ENCODE measurements at regions not wholly inside any gene's neighbourhood (a gene's known extent, or its start where the extent isn't known, plus 50 kb on each side); places are given as distances from the start of the nearest gene placed in this dataset.

DNA sequence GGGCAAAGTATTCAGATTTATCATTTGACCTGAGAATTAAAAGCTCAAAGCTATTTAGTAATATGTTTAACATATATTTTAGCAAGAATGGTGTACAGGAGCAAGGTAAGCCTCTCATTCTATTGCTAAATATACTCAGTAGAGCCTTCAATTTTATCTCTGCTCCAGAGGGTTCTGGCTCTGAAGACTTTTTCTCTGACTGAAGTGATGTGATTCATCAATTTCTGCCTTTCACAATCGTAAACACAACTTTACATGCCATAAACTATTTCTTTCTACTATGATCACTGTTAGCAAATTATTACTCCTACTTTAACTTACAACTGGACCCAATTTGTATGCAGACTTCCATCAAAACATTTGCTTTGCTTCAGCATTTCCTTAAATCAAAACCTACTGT is 315.0 kb upstream of the NDST4 start:
- no peaks in the 10 kb centered on the region for H3K36me3 ChIP-seq
- no peak for TF ChIP-seq EP300 (IDR thresholded peaks at IDR 0.05)
- TF ChIP-seq POLR2A (IDR thresholded peaks at IDR 0.05): no peak
- TF ChIP-seq, protein P1, sequence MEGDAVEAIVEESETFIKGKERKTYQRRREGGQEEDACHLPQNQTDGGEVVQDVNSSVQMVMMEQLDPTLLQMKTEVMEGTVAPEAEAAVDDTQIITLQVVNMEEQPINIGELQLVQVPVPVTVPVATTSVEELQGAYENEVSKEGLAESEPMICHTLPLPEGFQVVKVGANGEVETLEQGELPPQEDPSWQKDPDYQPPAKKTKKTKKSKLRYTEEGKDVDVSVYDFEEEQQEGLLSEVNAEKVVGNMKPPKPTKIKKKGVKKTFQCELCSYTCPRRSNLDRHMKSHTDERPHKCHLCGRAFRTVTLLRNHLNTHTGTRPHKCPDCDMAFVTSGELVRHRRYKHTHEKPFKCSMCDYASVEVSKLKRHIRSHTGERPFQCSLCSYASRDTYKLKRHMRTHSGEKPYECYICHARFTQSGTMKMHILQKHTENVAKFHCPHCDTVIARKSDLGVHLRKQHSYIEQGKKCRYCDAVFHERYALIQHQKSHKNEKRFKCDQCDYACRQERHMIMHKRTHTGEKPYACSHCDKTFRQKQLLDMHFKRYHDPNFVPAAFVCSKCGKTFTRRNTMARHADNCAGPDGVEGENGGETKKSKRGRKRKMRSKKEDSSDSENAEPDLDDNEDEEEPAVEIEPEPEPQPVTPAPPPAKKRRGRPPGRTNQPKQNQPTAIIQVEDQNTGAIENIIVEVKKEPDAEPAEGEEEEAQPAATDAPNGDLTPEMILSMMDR (IDR thresholded peaks at IDR 0.05): no peak
- DNase-seq (ENCODE audit: low spot score in 2 of 2): no peak
- H3K27ac ChIP-seq: no peak overlapping the region
- H3K27me3 ChIP-seq: no peaks in the 10 kb centered on the region
- no peaks in the 10 kb centered on the region for H3K9me3 ChIP-seq
- WGBS, 2 donors: 63 to 84% methylated on average over 1 of the region's 1 CpG
- H3K4me1 ChIP-seq: no peaks in the 10 kb centered on the region
- no peak overlapping the region for H3K4me3 ChIP-seq

DNA sequence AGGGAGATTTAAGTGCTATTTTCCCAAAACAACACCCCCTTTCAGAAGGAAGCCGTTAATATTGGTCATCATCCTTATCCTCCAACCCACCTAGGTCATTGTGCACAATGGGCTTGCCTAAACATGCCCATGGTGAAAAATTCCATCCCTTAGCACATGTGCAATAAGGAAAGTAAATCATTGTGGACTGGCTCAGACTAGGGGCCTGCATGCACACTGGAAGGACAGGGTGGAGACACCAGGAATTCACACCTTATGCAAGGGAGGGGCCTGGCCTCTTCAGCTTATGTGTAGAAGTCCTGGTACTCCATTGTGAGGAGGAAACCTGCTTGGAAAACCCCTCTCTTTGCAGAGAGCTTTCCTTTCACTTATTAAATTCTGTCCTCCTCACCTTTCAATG is 311.4 kb upstream of the NDST4 start:
- H3K36me3 ChIP-seq: no peaks in the 10 kb centered on the region
- H3K27me3 ChIP-seq: no peaks in the 10 kb centered on the region
- H3K9me3 ChIP-seq: peaks cover 0 to 18% (median 4%) of the 10 kb centered on the region in 4 donors
- H3K27ac ChIP-seq: no peak overlapping the region
- TF ChIP-seq, protein P1 (IDR thresholded peaks at IDR 0.05): no peak
- no peak for TF ChIP-seq POLR2A (IDR thresholded peaks at IDR 0.05)
- no peak for TF ChIP-seq EP300 (IDR thresholded peaks at IDR 0.05)
- no peak for DNase-seq (ENCODE audit: low spot score in 2 of 2)
- no peaks in the 10 kb centered on the region for H3K4me1 ChIP-seq
- WGBS, 2 donors: 33 to 37% methylated on average over 1 of the region's 1 CpG
- no peak overlapping the region for H3K4me3 ChIP-seq

DNA sequence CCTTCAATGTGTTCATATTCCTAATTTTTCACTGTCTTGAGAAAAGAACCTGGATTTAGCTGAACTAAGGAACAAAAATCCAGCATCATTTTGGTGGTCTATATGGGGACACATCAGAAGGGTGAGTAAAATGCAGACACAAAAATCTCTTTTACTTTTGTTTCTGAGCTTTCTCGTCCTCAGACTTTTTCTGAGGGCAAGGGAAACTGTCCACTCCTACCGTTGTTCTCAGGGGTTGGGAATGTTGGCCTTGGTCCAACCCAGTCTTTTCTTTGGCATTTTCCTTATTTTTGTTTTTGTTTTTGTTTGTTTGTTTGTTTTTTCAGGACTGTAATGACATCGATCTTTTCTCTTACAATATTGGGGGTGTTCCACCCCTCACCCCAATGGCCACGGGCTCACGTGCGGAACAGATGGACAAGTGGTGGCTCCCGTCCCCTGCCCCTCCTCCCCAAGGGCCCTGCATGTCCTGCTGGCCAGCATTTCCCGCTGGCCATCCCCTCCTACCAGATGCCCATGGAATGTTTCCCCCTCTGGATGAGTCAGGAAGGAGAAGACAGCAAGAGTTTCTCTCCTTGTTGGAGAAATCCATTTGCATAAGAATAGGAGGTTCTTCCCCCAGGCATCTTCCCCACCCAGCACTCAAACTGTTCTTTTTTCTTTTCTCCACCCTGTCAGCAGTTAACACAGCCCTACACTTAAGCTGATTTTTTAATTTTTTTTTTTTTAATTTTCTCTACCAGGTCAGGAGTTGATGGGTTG is 305.4 kb upstream of the NDST4 start:
- H3K27me3 ChIP-seq: no peaks in the 10 kb centered on the region
- DNase-seq (ENCODE audit: low spot score in 2 of 2): no peak
- H3K4me3 ChIP-seq: no peak overlapping the region
- peak overlapping the region in 1 of 4 donors; percentile 50 for H3K27ac ChIP-seq
- 60 to 69% methylated on average over 8 of the region's 8 CpGs for WGBS, 2 donors
- H3K9me3 ChIP-seq: peaks cover 0 to 26% (median 4%) of the 10 kb centered on the region in 4 donors
- H3K4me1 ChIP-seq: no peaks in the 10 kb centered on the region
- TF ChIP-seq, protein P1 (IDR thresholded peaks at IDR 0.05): no peak
- TF ChIP-seq EP300 (IDR thresholded peaks at IDR 0.05) (no peak), POLR2A (IDR thresholded peaks at IDR 0.05) (no peak)
- no peaks in the 10 kb centered on the region for H3K36me3 ChIP-seq

DNA sequence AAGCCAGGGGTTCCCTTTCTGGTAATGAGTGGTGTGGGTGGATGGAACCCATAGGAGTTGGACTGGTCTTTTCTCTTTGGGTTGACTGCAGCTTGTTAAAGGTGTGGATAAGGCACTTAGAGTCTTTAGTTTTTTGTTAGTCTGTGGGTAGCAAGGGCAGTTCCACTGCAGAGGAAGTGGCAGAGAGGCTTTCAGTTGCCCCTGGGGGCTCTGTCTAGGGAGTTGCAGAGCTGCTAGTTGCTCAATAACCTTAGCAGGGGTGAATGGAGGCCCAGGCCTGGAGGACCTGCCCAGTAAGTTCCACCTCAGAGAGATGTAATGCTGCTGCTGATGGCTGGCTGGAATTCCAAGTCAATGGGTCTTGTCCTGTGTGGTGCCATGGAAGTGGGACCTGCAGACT is 282.6 kb upstream of the NDST4 start:
- no peaks in the 10 kb centered on the region for H3K36me3 ChIP-seq
- no peak overlapping the region for H3K4me3 ChIP-seq
- TF ChIP-seq EP300 (IDR thresholded peaks at IDR 0.05) (no peak), POLR2A (IDR thresholded peaks at IDR 0.05) (no peak)
- TF ChIP-seq, protein P1 (IDR thresholded peaks at IDR 0.05): no peak
- DNase-seq (ENCODE audit: low spot score in 2 of 2): no peak
- H3K27ac ChIP-seq: no peak overlapping the region
- H3K9me3 ChIP-seq: peaks cover 0 to 30% (median 0%) of the 10 kb centered on the region in 4 donors
- no peaks in the 10 kb centered on the region for H3K4me1 ChIP-seq
- no peaks in the 10 kb centered on the region for H3K27me3 ChIP-seq

DNA sequence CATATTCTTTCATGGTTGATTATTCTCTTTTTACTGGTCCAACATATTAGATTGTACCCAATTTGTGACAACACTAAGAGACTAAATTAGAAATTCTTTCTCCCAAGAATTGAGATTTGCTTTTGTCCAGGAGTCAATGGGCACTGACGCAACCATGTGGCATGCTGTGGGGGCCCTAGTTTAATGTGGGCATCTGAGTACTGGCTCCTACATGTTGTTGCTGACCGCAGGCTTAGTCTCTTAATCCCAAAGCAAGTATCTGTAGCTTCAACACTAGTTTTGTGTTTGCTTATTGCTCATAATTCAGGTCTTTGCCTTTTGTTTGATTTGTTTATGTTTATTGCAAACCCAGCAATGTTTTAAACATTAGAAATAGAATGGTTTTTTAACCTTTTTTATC is 263.4 kb upstream of the NDST4 start:
- DNase-seq (ENCODE audit: low spot score in 2 of 2): no peak
- Histone ChIP-seq H3K27ac (no peak overlapping the region), H3K4me1 (peaks cover 0 to 5% (median 0%) of the 10 kb centered on the region in 4 donors), H3K9me3 (no peaks in the 10 kb centered on the region), H3K36me3 (no peaks in the 10 kb centered on the region), H3K27me3 (no peaks in the 10 kb centered on the region), H3K4me3 (no peak overlapping the region)
- 55 to 80% methylated on average over 2 of the region's 2 CpGs for WGBS, 2 donors
- TF ChIP-seq EP300 (IDR thresholded peaks at IDR 0.05): no peak
- no peak for TF ChIP-seq POLR2A (IDR thresholded peaks at IDR 0.05)
- TF ChIP-seq, protein P1 (IDR thresholded peaks at IDR 0.05): no peak

Measured in tibial nerve (tissue), 4 donors.